ENCODE measurements at regions not wholly inside any gene's neighbourhood (a gene's known extent, or its start where the extent isn't known, plus 50 kb on each side); places are given as distances from the start of the nearest gene placed in this dataset.

GRCh38 chr10:10830293-10830986, 187.2 kb upstream of the CELF2 start:
- intact Hi-C loops (cut with micrococcal nuclease; ENCODE audit: unreplicated experiment): no loop called here
- BruUV-seq (replicated peaks): no TSS peak
- Histone ChIP-seq H3K27me3 (ENCODE audit: insufficient read depth, low read depth) (no peaks in the 10 kb centered on the region), H3K79me2 (ENCODE audit: low read depth) (no peaks in the 10 kb centered on the region), H3K27ac (peak overlapping the region; percentile 65), H3K4me2 (peak overlapping the region; percentile 42; the same call in 1 of the 2 replicates), H3K36me3 (ENCODE audit: low read depth) (no peaks in the 10 kb centered on the region), H3K9me3 (ENCODE audit: insufficient read depth, low read depth) (no peaks in the 10 kb centered on the region), H3K9me2 (ENCODE audit: insufficient read depth) (no peaks in the 10 kb centered on the region), H2AFZ (peak overlapping the region; percentile 55; the same call in 1 of the 2 replicates), H3K4me1 (replicated peaks; ENCODE audit: insufficient read depth) (peaks cover 23% of the 10 kb centered on the region), H3F3A (ENCODE audit: insufficient read depth, low read depth) (peaks cover 8% of the 10 kb centered on the region; the same call in 1 of the 2 replicates), H3K4me3 (no peak overlapping the region), H4K20me1 (ENCODE audit: insufficient read depth) (no peaks in the 10 kb centered on the region)
- CTCF ChIA-PET: no interaction called here
- peak in 1 of 2 experiments; percentile 65 for DNase-seq
- TF ChIP-seq CTCF (conservative IDR thresholded peaks at IDR 0.05) (no peak), EZH2 (IDR thresholded peaks at IDR 0.05; ENCODE audit: low read depth) (no peak)
- POLR2A ChIA-PET (ENCODE audit: unreplicated experiment): no interaction called here

GRCh38 chr10:10831085-10831484, 186.6 kb upstream of the CELF2 start:
- ChIA-PET CTCF (no interaction called here), POLR2A (ENCODE audit: unreplicated experiment) (no interaction called here)
- no peak for TF ChIP-seq CTCF (conservative IDR thresholded peaks at IDR 0.05)
- BruUV-seq (replicated peaks): no TSS peak
- Histone ChIP-seq H4K20me1 (ENCODE audit: insufficient read depth) (no peaks in the 10 kb centered on the region), H3K9me3 (ENCODE audit: insufficient read depth, low read depth) (no peaks in the 10 kb centered on the region), H3F3A (ENCODE audit: insufficient read depth, low read depth) (peaks cover 8% of the 10 kb centered on the region; the same call in 1 of the 2 replicates), H3K9me2 (ENCODE audit: insufficient read depth) (no peaks in the 10 kb centered on the region), H3K4me2 (peak overlapping the region; percentile 42; the same call in 1 of the 2 replicates), H3K79me2 (ENCODE audit: low read depth) (no peaks in the 10 kb centered on the region), H3K4me3 (no peak overlapping the region), H3K36me3 (ENCODE audit: low read depth) (no peaks in the 10 kb centered on the region), H3K27me3 (ENCODE audit: insufficient read depth, low read depth) (no peaks in the 10 kb centered on the region), H2AFZ (peak overlapping the region; percentile 55; the same call in 1 of the 2 replicates), H3K4me1 (replicated peaks; ENCODE audit: insufficient read depth) (peaks cover 18% of the 10 kb centered on the region), H3K27ac (peak overlapping the region; percentile 65)
- intact Hi-C loops (cut with micrococcal nuclease; ENCODE audit: unreplicated experiment): no loop called here
- DNase-seq: peak in 1 of 2 experiments; percentile 61

GRCh38 chr10:10833955-10834354, 183.7 kb upstream of the CELF2 start:
- Histone ChIP-seq H3K36me3 (ENCODE audit: low read depth) (no peaks in the 10 kb centered on the region), H3K27me3 (ENCODE audit: insufficient read depth, low read depth) (no peaks in the 10 kb centered on the region), H3K27ac (no peak overlapping the region), H3K4me2 (no peak overlapping the region), H3K79me2 (ENCODE audit: low read depth) (no peaks in the 10 kb centered on the region), H3K4me1 (replicated peaks; ENCODE audit: insufficient read depth) (peaks cover 14% of the 10 kb centered on the region), H3K9me3 (ENCODE audit: insufficient read depth, low read depth) (no peaks in the 10 kb centered on the region), H3F3A (ENCODE audit: insufficient read depth, low read depth) (peaks cover 8% of the 10 kb centered on the region; the same call in 1 of the 2 replicates), H2AFZ (no peak overlapping the region), H4K20me1 (ENCODE audit: insufficient read depth) (no peaks in the 10 kb centered on the region), H3K9me2 (ENCODE audit: insufficient read depth) (no peaks in the 10 kb centered on the region), H3K4me3 (no peak overlapping the region)
- intact Hi-C loops (cut with micrococcal nuclease; ENCODE audit: unreplicated experiment): no loop called here
- ChIA-PET CTCF (no interaction called here), POLR2A (ENCODE audit: unreplicated experiment) (no interaction called here)
- BruUV-seq (replicated peaks): no TSS peak
- no peak for DNase-seq
- TF ChIP-seq EZH2 (IDR thresholded peaks at IDR 0.05; ENCODE audit: low read depth): no peak

GRCh38 chr10:10844251-10844650, 173.4 kb upstream of the CELF2 start:
- no peaks in the 10 kb centered on the region for H3K36me3 ChIP-seq (ENCODE audit: low read depth)
- ChIA-PET CTCF (no interaction called here), POLR2A (ENCODE audit: unreplicated experiment) (no interaction called here)
- intact Hi-C loops (cut with micrococcal nuclease; ENCODE audit: unreplicated experiment): no loop called here
- no peak overlapping the region for H3K4me2 ChIP-seq
- no peak for DNase-seq
- H3K4me3 ChIP-seq: no peak overlapping the region
- no peaks in the 10 kb centered on the region for H3K4me1 ChIP-seq (replicated peaks; ENCODE audit: insufficient read depth)
- no peaks in the 10 kb centered on the region for H3K79me2 ChIP-seq (ENCODE audit: low read depth)
- H2AFZ ChIP-seq: no peak overlapping the region
- H3K27me3 ChIP-seq (ENCODE audit: insufficient read depth, low read depth): no peaks in the 10 kb centered on the region
- TF ChIP-seq CTCF (conservative IDR thresholded peaks at IDR 0.05) (no peak), EZH2 (IDR thresholded peaks at IDR 0.05; ENCODE audit: low read depth) (no peak)
- H3K9me3 ChIP-seq (ENCODE audit: insufficient read depth, low read depth): no peaks in the 10 kb centered on the region; the same call in 1 of the 2 replicates
- no peaks in the 10 kb centered on the region for H3F3A ChIP-seq (ENCODE audit: insufficient read depth, low read depth)
- no peaks in the 10 kb centered on the region for H3K9me2 ChIP-seq (ENCODE audit: insufficient read depth)
- H3K27ac ChIP-seq: no peak overlapping the region
- H4K20me1 ChIP-seq (ENCODE audit: insufficient read depth): no peaks in the 10 kb centered on the region
- no TSS peak for BruUV-seq (replicated peaks)
